ENCODE measurements at regions not wholly inside any gene's neighbourhood (a gene's known extent, or its start where the extent isn't known, plus 50 kb on each side); places are given as distances from the start of the nearest gene placed in this dataset.

- TF ChIP-seq EZH2 (IDR thresholded peaks at IDR 0.05; ENCODE audit: insufficient read depth, poor library complexity, severe bottlenecking) (no peak), EZH2phosphoT487 (IDR thresholded peaks at IDR 0.05; ENCODE audit: insufficient read depth, low read depth) (no peak)
Measured at GRCh38 chr16:47787696-47788095, 326.6 kb downstream of the PHKB start.
